ENCODE measurements at regions not wholly inside any gene's neighbourhood (a gene's known extent, or its start where the extent isn't known, plus 50 kb on each side); places are given as distances from the start of the nearest gene placed in this dataset.

GRCh38 chr20:40087496-40087895, 601.5 kb downstream of the MAFB start:
- no peak for TF ChIP-seq CTCF (IDR thresholded peaks at IDR 0.05; ENCODE audit: low read depth, low read length)
- TF ChIP-seq EZH2phosphoT487 (IDR thresholded peaks at IDR 0.05; ENCODE audit: low read depth) = no peak
